AG09319 (cell line): ENCODE measurements at regions not wholly inside any gene's neighbourhood (a gene's known extent, or its start where the extent isn't known, plus 50 kb on each side); places are given as distances from the start of the nearest gene placed in this dataset.
"Not testable (repeated sequence)": the region's sequence is repeated elsewhere in the genome, so short reads cannot be mapped to it uniquely, and the experiment has no call there.

Experiments
- DNase-seq: peaks from one replicate; pipeline ENCODE4 v3.0.0-alpha.2; 2010; ENCODE audit warnings: low read depth; ENCODE audit errors: extremely low read depth
- TF ChIP-seq, protein P1 (sequence below): IDR thresholded peaks from 2 replicates; pipeline ENCODE4 v1.5.1; 2011; ENCODE audit warnings: low read depth, mild to moderate bottlenecking, inconsistent platforms, low read length, moderate library complexity

DNA sequence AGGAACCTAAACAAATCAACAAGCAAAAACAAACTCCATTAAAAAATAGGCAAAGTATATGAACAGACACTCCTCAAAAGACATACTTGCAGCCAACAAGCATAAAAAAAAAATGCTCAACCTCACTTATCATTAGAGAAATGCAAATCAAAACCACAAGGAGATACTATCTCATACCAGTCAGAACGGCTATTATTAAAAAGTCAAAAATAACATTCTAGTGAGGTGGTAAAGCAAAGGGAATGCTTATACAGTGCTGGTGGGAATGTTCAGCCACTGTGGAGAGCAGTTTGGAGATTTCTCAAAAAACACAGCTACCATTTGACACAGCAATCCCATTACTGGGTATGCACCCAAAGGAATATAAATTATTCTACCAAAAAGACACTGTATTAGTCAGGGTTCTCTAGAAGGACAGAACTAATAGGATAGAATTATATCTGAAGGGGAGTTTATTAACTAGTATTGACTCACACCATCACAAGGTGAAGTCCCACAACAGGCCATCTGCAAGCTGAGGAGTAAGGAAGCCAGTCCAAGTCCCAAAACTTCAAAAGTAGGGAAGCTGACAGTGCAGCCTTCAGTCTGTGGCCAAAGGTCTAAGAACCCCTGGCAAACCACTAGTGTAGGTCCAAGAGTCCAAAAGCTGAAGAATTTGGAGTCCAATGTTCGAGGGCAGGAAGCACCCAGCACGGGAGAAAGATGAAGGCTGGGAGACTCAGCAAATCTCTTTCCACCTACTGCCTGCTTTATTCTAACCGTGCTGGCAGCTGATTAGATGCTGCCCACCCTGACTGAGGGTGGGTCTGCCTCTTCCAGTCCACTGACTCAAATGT lies 101.6 kb upstream of the KRAS start:
- TF ChIP-seq, protein P1, sequence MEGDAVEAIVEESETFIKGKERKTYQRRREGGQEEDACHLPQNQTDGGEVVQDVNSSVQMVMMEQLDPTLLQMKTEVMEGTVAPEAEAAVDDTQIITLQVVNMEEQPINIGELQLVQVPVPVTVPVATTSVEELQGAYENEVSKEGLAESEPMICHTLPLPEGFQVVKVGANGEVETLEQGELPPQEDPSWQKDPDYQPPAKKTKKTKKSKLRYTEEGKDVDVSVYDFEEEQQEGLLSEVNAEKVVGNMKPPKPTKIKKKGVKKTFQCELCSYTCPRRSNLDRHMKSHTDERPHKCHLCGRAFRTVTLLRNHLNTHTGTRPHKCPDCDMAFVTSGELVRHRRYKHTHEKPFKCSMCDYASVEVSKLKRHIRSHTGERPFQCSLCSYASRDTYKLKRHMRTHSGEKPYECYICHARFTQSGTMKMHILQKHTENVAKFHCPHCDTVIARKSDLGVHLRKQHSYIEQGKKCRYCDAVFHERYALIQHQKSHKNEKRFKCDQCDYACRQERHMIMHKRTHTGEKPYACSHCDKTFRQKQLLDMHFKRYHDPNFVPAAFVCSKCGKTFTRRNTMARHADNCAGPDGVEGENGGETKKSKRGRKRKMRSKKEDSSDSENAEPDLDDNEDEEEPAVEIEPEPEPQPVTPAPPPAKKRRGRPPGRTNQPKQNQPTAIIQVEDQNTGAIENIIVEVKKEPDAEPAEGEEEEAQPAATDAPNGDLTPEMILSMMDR: no peak
- no peak for DNase-seq

DNA sequence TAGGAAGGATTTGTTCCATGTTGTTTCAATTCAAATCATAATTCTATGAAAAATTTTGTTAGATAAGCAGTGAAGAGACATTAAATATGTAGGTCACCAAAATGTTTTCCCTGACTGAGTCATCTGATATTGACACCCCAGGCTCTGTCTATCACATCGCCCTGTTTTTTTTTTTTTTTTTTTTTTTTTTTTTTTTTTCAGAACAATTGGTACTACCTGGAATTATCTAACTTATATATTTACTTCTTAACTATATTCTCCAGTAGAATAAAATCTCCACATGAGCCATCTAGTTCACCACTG lies 97.8 kb upstream of the KRAS start:
- no peak for DNase-seq
- TF ChIP-seq, protein P1: no peak

DNA sequence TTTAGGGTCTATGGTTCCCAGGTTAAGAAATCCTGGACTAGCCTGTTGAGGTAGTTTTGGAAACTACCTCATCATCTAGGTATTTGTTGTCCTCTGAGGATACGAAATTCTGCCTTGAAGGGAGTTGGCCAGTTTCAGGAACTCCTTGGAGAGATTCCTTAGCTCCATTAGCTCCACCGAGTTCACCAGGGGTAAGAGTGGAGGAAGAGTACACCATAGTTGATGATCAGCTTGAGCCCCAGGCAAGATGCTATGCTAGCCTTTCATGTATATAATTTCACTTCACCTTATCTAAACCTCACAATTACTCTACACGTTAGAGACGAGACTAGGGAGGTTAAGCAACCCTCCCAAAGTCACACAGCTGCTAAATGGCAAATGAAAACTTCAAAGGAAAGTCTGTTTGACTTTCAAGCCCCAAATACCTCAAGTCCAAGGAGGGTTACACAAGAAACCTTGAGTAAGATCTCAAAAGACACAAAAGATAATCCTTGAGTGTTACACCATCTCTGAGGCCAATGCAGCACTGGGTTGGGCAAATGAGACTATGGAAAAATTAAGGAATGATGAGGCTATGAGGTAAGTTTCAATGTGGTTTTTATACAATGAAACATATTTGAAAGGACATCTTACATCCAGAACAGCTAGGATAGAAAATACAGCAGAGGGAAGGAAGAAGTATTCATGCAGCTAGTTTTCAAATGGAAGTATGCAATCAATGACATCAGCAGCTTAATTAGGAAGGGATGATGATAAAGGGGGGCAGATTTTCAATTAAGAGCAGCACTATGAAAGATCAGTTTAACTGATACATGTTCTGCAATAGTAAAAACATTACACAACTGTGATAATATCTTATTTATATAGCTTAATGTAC lies 97.2 kb upstream of the KRAS start:
- TF ChIP-seq, protein P1: no peak
- DNase-seq: no peak

DNA sequence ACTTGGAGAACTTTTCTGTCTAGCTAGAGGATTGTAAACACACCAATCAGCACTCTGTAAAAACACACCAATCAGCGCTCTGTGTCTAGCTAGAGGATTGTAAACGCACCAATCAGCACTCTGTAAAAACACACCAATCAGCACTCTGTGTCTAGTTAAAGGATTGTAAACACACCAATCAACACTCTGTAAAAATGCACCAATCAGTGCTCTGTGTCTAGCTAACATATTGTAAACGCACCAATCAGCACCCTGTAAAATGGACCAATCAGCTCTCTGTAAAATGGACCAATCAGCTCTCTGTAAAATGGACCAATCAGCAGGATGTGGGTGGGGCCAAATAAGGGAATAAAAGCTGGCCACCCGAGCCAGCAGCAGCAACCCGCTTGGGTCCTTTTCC lies 91.1 kb upstream of the KRAS start:
- not testable (repeated sequence) for DNase-seq

DNA sequence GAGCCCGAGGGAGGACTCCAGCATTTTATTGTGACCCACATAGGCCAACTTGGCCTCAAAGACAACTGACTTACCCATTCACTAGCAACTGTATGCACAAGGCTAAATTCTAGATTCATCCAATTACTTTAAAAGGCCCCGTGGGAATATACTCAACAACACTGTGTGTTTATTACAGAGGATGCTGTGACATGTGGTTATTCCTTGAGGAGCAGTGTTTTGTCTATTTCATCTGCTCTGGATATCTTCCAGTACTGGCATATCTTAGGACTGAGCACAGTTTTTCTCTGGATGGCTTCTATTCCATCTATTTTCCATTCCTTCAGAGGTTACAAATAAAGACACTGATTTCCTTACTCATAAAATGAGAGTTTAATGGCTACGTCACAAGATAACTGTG lies 87.2 kb upstream of the KRAS start:
- TF ChIP-seq, protein P1: no peak

DNA sequence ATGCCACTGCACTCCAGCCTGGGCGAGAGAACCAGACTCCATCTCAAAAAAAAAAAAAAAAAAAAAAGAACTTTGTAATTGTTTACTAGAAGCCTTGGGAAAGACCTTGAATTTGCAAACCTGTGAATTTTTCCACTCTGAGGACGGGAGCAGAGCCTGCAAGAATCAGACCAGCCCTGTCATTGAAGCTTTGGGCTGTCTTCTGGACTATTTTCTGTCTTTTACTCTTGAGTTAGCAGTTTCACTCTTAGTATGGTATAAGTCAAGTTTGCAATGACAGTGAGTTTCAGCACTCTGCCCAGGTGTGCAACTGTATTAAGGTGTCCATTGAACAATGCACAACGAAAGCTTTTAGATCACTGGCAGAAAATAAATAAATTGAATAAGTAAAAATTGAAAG lies 81.4 kb upstream of the KRAS start:
- TF ChIP-seq, protein P1: no peak
- no peak for DNase-seq

More for the DNA sequence above, 87.2 kb upstream of the KRAS start:
- no peak for DNase-seq

DNA sequence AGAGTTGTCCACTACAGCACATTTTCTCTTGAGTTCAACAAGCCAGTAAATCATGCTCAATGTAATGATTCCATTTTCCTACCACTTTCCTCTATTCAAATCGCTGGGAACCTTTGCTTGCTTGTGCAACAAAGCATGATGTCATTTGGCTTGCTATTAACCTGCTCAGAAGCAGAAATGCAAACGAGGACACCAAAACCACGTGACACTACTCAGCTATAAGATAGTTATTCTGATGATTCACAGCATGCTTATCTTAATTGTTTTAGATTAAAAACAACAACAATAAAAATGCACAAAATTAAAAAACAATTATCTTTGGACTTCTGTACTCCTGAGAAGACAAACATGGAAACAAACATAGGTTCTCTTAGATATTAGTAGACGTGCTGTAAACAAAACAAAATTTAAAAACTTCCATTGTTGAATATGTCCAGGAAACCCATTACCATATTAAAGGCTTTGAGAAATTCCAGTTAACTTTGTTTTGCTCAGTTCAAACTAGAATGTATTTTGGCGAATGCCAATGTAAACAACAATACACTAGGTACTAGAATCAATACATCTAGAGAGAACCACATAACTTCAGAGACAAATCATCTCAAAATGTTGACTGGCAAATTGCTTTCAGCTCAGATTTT lies 77.5 kb upstream of the KRAS start:
- TF ChIP-seq, protein P1: no peak
- no peak for DNase-seq
